Jurkat, Clone E6-1 (cell line): ENCODE measurements at regions not wholly inside any gene's neighbourhood (a gene's known extent, or its start where the extent isn't known, plus 50 kb on each side); places are given as distances from the start of the nearest gene placed in this dataset.
A peak's percentile ranks its signal among the peaks of the same experiment; 100 is the strongest.

Source experiments
- DNase-seq: peaks from one replicate; pipeline ENCODE4 v3.0.0-alpha.2; 2011; ENCODE audit warnings: low read depth, low spot score
- H3K4me3 ChIP-seq: 2 replicates; pipeline ENCODE4 v1.5.1; 2011; ENCODE audit warnings: mild to moderate bottlenecking, low read length, control low read depth, moderate library complexity

- no peak for DNase-seq
- no peak overlapping the region for H3K4me3 ChIP-seq
These were observed 298.5 kb downstream of the EN1 start for GRCh38 chr2:118548880-118549488.

- H3K4me3 ChIP-seq: no peak overlapping the region
- DNase-seq: peak; percentile 11
These were observed 308.2 kb downstream of the EN1 start for GRCh38 chr2:118539290-118539689.

GRCh38 chr2:118536306-118536705, 311.1 kb downstream of the EN1 start:
- no peak overlapping the region for H3K4me3 ChIP-seq

GRCh38 chr2:118535818-118536212, 311.6 kb downstream of the EN1 start:
- DNase-seq: no peak

More at GRCh38 chr2:118536306-118536705, 311.1 kb downstream of the EN1 start:
- DNase-seq: no peak

GRCh38 chr2:118535171-118535817, 312.2 kb downstream of the EN1 start:
- DNase-seq: no peak
- H3K4me3 ChIP-seq: no peak overlapping the region

More at GRCh38 chr2:118535818-118536212, 311.6 kb downstream of the EN1 start:
- H3K4me3 ChIP-seq: no peak overlapping the region

GRCh38 chr2:118530976-118531375, 316.5 kb downstream of the EN1 start:
- no peak for DNase-seq
- no peak overlapping the region for H3K4me3 ChIP-seq

- no peak for DNase-seq
- no peak overlapping the region for H3K4me3 ChIP-seq
These were observed 317.4 kb downstream of the EN1 start for GRCh38 chr2:118529908-118530599.

GRCh38 chr2:118527571-118527970, 319.9 kb downstream of the EN1 start:
- H3K4me3 ChIP-seq: no peak overlapping the region
- DNase-seq: no peak

GRCh38 chr2:118525346-118525745, 322.1 kb downstream of the EN1 start:
- no peak overlapping the region for H3K4me3 ChIP-seq
- DNase-seq: no peak

- no peak overlapping the region for H3K4me3 ChIP-seq
- no peak for DNase-seq
These were observed 322.5 kb downstream of the EN1 start for GRCh38 chr2:118524911-118525310.

- no peak overlapping the region for H3K4me3 ChIP-seq
- no peak for DNase-seq
These were observed 323.7 kb downstream of the EN1 start for GRCh38 chr2:118523761-118524160.

- DNase-seq: no peak
- no peak overlapping the region for H3K4me3 ChIP-seq
These were observed 325.5 kb downstream of the EN1 start for GRCh38 chr2:118521960-118522359.

- H3K4me3 ChIP-seq: no peak overlapping the region
- no peak for DNase-seq
These were observed 326.2 kb downstream of the EN1 start for GRCh38 chr2:118521272-118521671.

GRCh38 chr2:118520246-118520645, 327.2 kb downstream of the EN1 start:
- no peak for DNase-seq
- no peak overlapping the region for H3K4me3 ChIP-seq

GRCh38 chr2:118519511-118519910, 327.9 kb downstream of the EN1 start:
- DNase-seq: no peak
- no peak overlapping the region for H3K4me3 ChIP-seq

GRCh38 chr2:118510807-118511206, 336.6 kb downstream of the EN1 start:
- H3K4me3 ChIP-seq: no peak overlapping the region
- DNase-seq: no peak

- no peak for DNase-seq
- H3K4me3 ChIP-seq: no peak overlapping the region
These were observed 338.0 kb downstream of the EN1 start for GRCh38 chr2:118509319-118510004.

GRCh38 chr2:118508282-118508681, 339.2 kb downstream of the EN1 start:
- no peak for DNase-seq
- H3K4me3 ChIP-seq: no peak overlapping the region

GRCh38 chr2:118505436-118505835, 342.0 kb downstream of the EN1 start:
- H3K4me3 ChIP-seq: no peak overlapping the region
- DNase-seq: no peak

- H3K4me3 ChIP-seq: no peak overlapping the region
- DNase-seq: no peak
These were observed 345.3 kb downstream of the EN1 start for GRCh38 chr2:118502106-118502505.
